NOMO-1 treated with DMSO at 0.1 percent for 48 hours (cell line): ENCODE measurements at regions not wholly inside any gene's neighbourhood (a gene's known extent, or its start where the extent isn't known, plus 50 kb on each side); places are given as distances from the start of the nearest gene placed in this dataset.
"Not testable (repeated sequence)": the region's sequence is repeated elsewhere in the genome, so short reads cannot be mapped to it uniquely, and the experiment has no call there.

Experiments
- DNase-seq: peaks from one replicate; lab custom pipeline; 2025; ENCODE audit not compliant: unreplicated experiment; lab: John Stamatoyannopoulos, UW

DNA sequence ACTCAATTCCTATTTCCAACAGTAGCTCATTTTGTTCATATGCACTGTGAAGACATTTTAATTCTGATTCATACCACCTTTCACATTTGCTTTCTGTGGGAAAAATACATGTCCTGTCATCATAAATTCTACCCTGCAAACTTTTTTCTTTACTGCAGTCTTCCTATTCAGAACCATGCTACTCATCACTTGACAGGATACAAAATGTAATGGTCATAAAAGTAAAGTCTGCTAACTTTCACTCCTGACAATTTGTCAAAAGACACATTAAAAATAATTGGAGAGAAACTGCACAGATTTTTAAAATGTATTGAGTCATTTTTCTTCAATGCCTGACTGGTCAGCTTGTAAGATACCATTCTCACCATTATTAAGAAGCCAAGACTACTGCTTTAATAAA, 1817.1 kb downstream of the BRINP3 start:
- DNase-seq, result no peak

GRCh38 chr1:188665477-188665876, 1812.2 kb downstream of the BRINP3 start:
- DNase-seq, result no peak

- DNase-seq, result no peak
These were observed 1809.6 kb downstream of the BRINP3 start for GRCh38 chr1:188668083-188668482.

- no peak for DNase-seq
These were observed 1807.8 kb downstream of the BRINP3 start for GRCh38 chr1:188669728-188670382.

GRCh38 chr1:188670837-188671236, 1806.8 kb downstream of the BRINP3 start:
- DNase-seq, result no peak

DNA sequence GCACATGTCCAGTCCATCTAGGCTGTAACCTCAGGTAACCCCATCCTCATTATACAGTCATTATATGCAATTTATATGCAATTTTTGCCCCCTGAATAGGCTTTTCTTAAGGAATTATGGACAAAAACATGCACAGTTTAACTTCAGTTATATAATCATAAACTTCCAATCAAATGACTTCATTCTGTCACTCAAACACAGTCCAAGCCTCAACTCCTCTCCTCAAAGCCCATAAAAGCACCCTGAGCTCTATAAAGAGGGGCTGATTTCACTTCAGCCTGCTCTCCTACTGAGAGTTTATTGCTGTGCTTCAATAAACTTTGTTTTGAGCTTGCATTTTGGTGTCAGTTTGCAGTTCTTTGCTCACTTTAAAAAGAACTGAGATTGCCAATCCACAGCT, 1805.5 kb downstream of the BRINP3 start:
- DNase-seq, result no peak

- DNase-seq, result no peak
These were observed 1788.1 kb downstream of the BRINP3 start for GRCh38 chr1:188689542-188689941.

- no peak for DNase-seq
These were observed 1777.5 kb downstream of the BRINP3 start for GRCh38 chr1:188700116-188700515.

DNA sequence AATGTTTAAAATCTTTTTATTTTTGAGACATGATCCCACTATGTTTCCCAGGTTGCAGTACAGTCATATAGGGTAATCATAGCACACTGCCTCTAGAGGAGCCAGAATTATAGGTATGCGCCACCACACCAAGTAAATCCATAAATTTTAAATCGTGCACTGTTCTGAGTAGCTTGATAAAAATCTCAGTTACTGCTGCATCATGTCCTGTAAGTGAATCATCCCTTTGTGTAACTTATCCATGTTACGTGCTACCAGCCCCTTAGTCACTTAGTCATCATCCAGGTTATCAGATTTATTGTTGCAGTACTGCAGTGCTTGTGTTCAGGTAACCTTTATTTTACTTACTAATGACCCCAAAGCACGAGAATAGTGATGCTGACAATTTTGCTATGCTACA, 1770.9 kb downstream of the BRINP3 start:
- no peak for DNase-seq

DNA sequence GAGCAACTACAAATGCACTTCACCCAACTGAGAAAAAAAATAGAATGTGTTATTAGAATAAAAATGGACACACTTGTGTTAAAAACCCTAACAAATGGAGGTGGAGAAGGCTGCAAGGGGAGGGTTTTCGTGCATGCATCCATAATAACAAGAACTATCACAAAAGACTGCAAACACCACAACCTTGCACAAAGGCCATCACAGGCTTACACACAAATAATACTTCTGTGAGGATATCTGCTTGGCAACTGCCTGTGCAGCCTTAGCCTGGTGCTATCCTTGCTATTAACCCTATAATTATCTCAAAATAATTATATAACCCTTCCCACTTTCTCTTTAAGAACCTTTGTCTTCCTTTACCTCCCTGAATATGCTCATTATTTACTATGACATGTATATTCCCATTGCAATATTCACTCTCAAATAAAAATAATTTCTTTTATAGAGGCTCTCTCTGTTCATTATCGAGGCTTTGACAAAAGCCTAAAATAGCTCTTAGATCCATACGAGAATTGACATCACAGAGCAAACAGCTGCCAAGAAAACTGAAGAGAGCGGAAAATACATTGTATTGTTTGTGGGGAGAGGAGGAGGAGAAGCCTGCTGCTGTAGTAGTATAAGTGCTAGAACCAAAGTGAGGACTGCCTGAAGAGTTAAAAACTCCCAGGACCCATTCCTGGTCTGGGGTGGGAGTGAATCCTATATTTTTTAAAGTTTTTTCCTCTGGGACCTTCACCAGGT, 1768.7 kb downstream of the BRINP3 start:
- no peak for DNase-seq

- no peak for DNase-seq
These were observed 1762.1 kb downstream of the BRINP3 start for GRCh38 chr1:188715566-188715965.

DNA sequence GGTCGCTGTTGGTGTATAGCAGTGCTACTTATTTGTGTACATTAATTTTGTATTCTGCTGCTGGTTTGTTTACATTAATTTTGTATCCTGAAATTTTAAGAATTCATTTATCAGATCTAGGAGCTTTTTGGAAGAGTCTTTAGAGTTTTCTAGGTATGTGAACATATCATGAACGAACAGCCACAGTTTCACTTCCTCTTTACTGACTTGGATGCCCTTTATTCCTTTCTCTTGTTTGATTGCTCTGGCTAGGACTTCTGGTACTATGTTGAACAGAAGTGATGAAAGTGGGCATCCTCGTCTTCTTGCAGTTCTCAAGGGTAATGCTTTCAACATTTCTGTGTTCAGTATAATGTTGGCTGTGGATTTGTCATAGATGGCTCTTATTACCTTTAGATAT, 1757.9 kb downstream of the BRINP3 start:
- DNase-seq, result peak; percentile 14

DNA sequence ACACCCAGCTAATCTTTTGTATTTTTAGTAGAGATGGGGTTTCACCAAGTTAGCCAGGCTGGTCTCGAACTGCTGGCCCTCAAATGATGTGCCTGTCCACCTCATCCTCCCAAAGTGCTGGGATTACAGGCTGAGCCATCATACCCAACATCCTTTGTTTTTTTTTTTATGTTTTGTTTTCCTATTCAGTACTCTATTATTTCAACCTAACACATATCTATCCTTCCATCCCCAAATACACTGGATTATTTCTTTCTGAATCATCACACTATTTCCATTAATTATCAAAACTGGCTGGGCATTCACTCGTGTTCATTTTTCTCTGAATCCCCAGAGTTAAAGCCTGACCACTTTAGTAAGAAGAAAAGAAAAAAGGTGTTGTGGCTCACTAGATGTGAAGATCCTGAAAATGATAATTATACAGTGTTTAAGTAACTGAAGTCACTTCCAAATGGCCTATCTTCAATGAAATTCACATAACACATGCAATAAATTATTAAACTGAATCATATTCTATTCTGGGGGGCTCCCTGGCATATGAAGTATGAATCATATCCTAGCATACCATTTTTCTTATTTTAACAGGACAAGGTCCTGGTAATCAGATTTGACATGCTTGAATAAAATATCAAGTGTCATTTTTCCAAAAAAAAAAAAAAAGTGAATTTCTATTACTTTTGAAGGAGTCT, 1754.2 kb downstream of the BRINP3 start:
- no peak for DNase-seq

DNA sequence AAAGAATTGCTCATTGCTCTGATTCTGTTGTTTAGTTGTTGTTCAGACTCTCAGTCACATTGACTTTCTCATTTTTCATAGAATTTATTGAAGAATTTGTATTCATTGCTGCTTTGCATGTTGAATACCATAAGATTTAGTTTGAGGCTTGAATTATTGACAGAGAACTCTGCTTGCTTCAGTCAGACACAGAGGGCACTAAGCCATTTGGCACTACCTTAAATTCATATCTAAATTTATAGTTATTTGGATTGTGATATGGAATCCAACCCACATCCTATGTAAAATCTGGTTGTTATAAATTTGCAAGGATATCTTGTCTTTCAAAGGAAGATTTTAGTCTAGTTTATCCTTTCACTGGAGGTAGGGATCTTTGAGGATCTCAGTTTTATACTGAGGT, 1748.6 kb downstream of the BRINP3 start:
- no peak for DNase-seq

- no peak for DNase-seq
These were observed 1742.1 kb downstream of the BRINP3 start for GRCh38 chr1:188735567-188735966.

DNA sequence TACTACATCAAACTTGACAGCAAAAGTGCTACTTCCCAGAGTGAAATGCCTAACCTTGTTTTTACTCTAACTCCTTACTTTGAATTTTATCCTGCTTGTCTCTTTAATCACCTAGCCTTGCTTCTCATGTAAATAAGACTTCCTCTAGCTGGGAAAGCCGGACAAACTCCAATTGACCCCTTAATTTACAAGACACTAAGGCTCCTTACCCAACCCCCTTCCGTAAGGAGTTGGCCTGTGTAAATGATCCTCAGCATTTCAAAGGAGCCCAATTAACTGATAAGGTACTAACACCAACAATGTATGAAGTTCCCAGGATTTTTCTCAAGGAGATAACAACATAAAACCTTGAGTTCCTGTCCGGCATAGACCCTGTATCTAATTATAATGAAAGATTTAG, 1728.4 kb downstream of the BRINP3 start:
- DNase-seq, result not testable (repeated sequence)

GRCh38 chr1:188752027-188752426, 1725.6 kb downstream of the BRINP3 start:
- not testable (repeated sequence) for DNase-seq

DNA sequence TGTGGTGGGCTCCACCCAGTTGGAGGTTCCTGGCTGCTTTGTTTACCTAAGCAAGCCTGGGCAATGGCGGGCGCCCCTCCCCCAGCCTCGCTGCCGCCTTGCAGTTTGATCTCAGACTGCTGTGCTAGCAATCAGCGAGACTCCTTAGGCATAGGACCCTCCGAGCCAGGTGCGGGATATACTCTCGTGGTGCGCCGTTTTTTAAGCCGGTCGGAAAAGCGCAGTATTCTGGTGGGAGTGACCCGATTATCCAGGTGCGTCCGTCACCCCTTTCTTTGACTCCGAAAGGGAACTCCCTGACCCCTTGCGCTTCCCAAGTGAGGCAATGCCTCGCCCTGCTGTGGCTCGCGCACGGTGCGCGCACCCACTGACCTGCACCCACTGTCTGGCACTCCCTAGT, 1719.9 kb downstream of the BRINP3 start:
- not testable (repeated sequence) for DNase-seq

- DNase-seq, result no peak
These were observed 1716.4 kb downstream of the BRINP3 start for GRCh38 chr1:188761226-188761625.

- no peak for DNase-seq
These were observed 1715.4 kb downstream of the BRINP3 start for GRCh38 chr1:188762166-188762743.

DNA sequence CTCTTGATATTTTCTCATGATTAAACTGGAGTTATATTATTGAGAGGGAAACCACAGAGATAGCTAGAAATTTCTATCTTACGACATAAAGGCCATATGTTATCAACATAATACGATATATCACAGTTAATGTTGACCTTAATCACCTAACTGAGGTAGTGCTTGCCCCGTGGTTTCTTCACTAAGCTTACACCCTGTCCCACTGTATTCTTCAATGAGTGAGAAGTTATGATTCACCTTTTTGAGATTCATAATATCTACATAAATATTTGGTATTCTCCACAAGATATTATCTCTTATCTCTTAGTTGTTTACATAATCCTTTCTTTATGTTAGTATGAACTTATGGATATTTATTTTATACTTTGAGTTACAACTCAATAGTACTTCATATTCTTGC, 1714.1 kb downstream of the BRINP3 start:
- no peak for DNase-seq

- DNase-seq, result no peak
These were observed 1708.5 kb downstream of the BRINP3 start for GRCh38 chr1:188769181-188769580.
